ENCODE measurements at regions not wholly inside any gene's neighbourhood (a gene's known extent, or its start where the extent isn't known, plus 50 kb on each side); places are given as distances from the start of the nearest gene placed in this dataset.
"Not testable (repeated sequence)": the region's sequence is repeated elsewhere in the genome, so short reads cannot be mapped to it uniquely, and the experiment has no call there.

DNA sequence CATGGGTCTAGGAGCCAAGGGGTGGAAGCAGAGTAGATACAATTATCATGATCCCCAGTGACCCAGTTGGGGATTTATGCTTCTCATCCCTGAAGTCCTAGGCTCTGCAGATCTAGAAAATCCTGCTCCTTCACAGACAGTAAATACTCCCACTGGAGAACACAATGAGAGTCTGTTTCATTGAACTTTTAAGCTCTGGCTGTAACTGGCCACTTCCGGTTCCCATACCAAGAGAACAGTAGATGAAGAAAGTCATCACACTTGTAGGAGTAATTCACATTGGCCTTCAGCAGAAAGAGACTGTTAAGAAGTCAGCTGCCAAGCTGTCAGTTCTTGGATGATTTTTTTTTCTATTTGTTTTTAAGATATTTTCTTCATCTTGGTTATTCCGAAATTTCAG is 597.1 kb downstream of the ACTL7B start:
- TF ChIP-seq, protein P1, sequence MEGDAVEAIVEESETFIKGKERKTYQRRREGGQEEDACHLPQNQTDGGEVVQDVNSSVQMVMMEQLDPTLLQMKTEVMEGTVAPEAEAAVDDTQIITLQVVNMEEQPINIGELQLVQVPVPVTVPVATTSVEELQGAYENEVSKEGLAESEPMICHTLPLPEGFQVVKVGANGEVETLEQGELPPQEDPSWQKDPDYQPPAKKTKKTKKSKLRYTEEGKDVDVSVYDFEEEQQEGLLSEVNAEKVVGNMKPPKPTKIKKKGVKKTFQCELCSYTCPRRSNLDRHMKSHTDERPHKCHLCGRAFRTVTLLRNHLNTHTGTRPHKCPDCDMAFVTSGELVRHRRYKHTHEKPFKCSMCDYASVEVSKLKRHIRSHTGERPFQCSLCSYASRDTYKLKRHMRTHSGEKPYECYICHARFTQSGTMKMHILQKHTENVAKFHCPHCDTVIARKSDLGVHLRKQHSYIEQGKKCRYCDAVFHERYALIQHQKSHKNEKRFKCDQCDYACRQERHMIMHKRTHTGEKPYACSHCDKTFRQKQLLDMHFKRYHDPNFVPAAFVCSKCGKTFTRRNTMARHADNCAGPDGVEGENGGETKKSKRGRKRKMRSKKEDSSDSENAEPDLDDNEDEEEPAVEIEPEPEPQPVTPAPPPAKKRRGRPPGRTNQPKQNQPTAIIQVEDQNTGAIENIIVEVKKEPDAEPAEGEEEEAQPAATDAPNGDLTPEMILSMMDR (IDR thresholded peaks at IDR 0.05; ENCODE audit: unreplicated experiment): no peak
- Mint-ChIP-seq H3K27ac (ENCODE audit: low read depth, unreplicated experiment) (peak overlapping the region; percentile 93), H3K4me3 (ENCODE audit: unreplicated experiment) (no peak overlapping the region), H3K36me3 (ENCODE audit: insufficient read depth, unreplicated experiment) (no peaks in the 10 kb centered on the region), H3K9me3 (ENCODE audit: unreplicated experiment) (no peaks in the 10 kb centered on the region), H3K27me3 (ENCODE audit: insufficient read depth, unreplicated experiment) (no peaks in the 10 kb centered on the region), H3K4me1 (ENCODE audit: insufficient read depth, unreplicated experiment) (peaks cover 20% of the 10 kb centered on the region)
- intact Hi-C loops (cut with micrococcal nuclease): no loop called here
- POLR2A ChIA-PET: interaction anchor here (1.3 to 1.8 kb wide), 2 partner anchors 10 to 92 kb away, joined by 3 to 5 read pairs; no protein-coding TSS in a partner anchor
- BruUV-seq (replicated peaks): no TSS peak
- CTCF ChIA-PET: interaction anchor here (0.6 kb wide), 1 partner anchor 307 kb away, joined by 3 read pairs; no protein-coding TSS in a partner anchor
- DNase-seq (ENCODE audit: unreplicated experiment): no peak

DNA sequence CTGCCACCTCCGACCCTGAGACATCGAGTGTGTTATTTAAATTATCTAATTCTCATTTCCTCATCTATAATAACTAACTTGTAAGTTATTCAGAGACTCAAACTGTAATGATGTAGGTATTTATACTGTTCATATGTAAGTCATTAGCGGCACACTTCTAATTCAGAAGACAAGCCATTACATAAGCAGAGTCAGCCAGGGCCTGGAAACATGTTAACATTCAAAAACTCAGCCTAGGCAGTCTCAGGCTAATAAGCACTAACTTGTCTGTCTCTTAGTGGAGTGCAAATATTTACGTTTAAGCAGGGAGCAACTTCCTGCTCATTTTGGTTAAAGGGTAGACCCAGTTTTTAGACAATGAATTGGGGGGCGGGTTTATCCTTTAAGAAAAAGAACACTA is 598.4 kb downstream of the ACTL7B start:
- ChIA-PET POLR2A (interaction anchor here (1.3 kb wide), 1 partner anchor 12 kb away, joined by 3 read pairs; no protein-coding TSS in a partner anchor), CTCF (no interaction called here)
- BruUV-seq (replicated peaks): no TSS peak
- H3K9me3 Mint-ChIP-seq (ENCODE audit: unreplicated experiment): no peaks in the 10 kb centered on the region
- H3K27ac Mint-ChIP-seq (ENCODE audit: low read depth, unreplicated experiment): no peak overlapping the region
- intact Hi-C loops (cut with micrococcal nuclease): no loop called here
- H3K4me1 Mint-ChIP-seq (ENCODE audit: insufficient read depth, unreplicated experiment): peaks cover 20% of the 10 kb centered on the region
- no peak for DNase-seq (ENCODE audit: unreplicated experiment)
- H3K4me3 Mint-ChIP-seq (ENCODE audit: unreplicated experiment): no peak overlapping the region
- TF ChIP-seq, protein P1 (IDR thresholded peaks at IDR 0.05; ENCODE audit: unreplicated experiment): no peak
- H3K36me3 Mint-ChIP-seq (ENCODE audit: insufficient read depth, unreplicated experiment): no peaks in the 10 kb centered on the region
- no peaks in the 10 kb centered on the region for H3K27me3 Mint-ChIP-seq (ENCODE audit: insufficient read depth, unreplicated experiment)

DNA sequence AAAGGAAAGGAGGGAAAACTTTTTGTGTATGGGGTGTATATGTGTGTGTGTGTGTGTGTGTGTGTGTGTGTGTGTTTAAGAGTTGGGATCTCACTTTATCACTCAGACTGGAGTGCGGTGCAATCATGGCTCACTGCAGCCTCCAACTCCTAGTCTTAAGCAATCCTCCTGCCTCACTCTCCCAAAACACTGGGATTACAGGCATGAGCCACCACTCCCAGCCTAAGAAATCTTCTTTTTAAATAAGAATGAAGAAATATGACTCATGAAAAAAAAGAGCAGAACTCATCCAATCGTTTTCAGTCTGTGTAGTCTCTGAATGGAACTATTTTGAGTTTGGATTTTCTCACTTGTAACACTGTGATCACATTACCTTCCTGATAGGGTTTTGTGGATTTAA is 601.5 kb downstream of the ACTL7B start:
- BruUV-seq (replicated peaks): no TSS peak
- H3K27ac Mint-ChIP-seq (ENCODE audit: low read depth, unreplicated experiment): peak overlapping the region; percentile 8
- H3K4me1 Mint-ChIP-seq (ENCODE audit: insufficient read depth, unreplicated experiment): peaks cover 1% of the 10 kb centered on the region
- TF ChIP-seq, protein P1 (IDR thresholded peaks at IDR 0.05; ENCODE audit: unreplicated experiment): no peak
- DNase-seq (ENCODE audit: unreplicated experiment): peak; percentile 30
- no peaks in the 10 kb centered on the region for H3K9me3 Mint-ChIP-seq (ENCODE audit: unreplicated experiment)
- H3K4me3 Mint-ChIP-seq (ENCODE audit: unreplicated experiment): no peak overlapping the region
- ChIA-PET POLR2A (interaction anchor here (1.0 to 1.3 kb wide), 2 partner anchors 12 to 16 kb away, joined by 3 read pairs; no protein-coding TSS in a partner anchor), CTCF (no interaction called here)
- intact Hi-C loops (cut with micrococcal nuclease): no loop called here
- H3K27me3 Mint-ChIP-seq (ENCODE audit: insufficient read depth, unreplicated experiment): no peaks in the 10 kb centered on the region
- H3K36me3 Mint-ChIP-seq (ENCODE audit: insufficient read depth, unreplicated experiment): no peaks in the 10 kb centered on the region

DNA sequence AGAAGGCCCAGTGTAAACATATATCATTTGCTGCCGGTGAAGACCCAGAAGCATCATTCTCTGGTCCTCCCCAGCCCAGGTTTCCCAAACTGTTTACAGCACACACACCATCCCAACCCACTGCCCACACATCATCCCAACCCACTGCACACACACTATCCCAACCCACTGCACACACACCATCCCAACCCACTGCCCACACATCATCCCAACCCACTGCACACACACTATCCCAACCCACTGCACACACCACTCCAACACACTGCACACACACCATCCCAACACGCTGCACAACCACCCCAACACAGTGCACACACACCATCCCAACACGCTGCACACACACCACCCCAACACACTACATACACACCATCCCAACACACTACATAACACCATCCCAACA is 608.4 kb downstream of the ACTL7B start:
- H3K4me3 Mint-ChIP-seq (ENCODE audit: unreplicated experiment); H3K27ac Mint-ChIP-seq (ENCODE audit: low read depth, unreplicated experiment); CTCF ChIA-PET; H3K27me3 Mint-ChIP-seq (ENCODE audit: insufficient read depth, unreplicated experiment); DNase-seq (ENCODE audit: unreplicated experiment); H3K36me3 Mint-ChIP-seq (ENCODE audit: insufficient read depth, unreplicated experiment); H3K4me1 Mint-ChIP-seq (ENCODE audit: insufficient read depth, unreplicated experiment); intact Hi-C loops (cut with micrococcal nuclease); BruUV-seq (replicated peaks); POLR2A ChIA-PET; H3K9me3 Mint-ChIP-seq (ENCODE audit: unreplicated experiment): not testable (repeated sequence)

DNA sequence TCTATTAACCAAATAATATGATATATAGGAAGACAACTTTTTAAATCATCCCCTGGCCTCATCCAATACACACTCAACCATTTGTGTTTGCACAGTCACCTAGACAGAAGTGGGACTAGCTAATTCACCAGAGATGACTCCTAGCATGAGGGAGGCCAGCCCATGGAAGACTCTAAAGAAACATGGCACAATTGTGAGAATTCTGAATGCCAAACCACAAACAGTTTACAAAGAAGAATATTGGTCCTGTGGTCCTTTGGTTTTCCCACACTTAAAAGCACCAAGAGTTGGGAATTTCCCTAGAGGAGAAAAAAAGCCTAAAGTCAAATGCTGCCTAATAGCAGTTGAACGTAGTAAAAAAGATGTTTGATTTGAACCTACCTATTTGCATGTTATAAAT is 609.9 kb downstream of the ACTL7B start:
- H3K27ac Mint-ChIP-seq (ENCODE audit: low read depth, unreplicated experiment): no peak overlapping the region
- H3K27me3 Mint-ChIP-seq (ENCODE audit: insufficient read depth, unreplicated experiment): no peaks in the 10 kb centered on the region
- intact Hi-C loops (cut with micrococcal nuclease): no loop called here
- no peak overlapping the region for H3K4me3 Mint-ChIP-seq (ENCODE audit: unreplicated experiment)
- H3K36me3 Mint-ChIP-seq (ENCODE audit: insufficient read depth, unreplicated experiment): no peaks in the 10 kb centered on the region
- CTCF ChIA-PET: no interaction called here
- H3K4me1 Mint-ChIP-seq (ENCODE audit: insufficient read depth, unreplicated experiment): no peaks in the 10 kb centered on the region
- no peaks in the 10 kb centered on the region for H3K9me3 Mint-ChIP-seq (ENCODE audit: unreplicated experiment)
- BruUV-seq (replicated peaks): no TSS peak
- TF ChIP-seq, protein P1 (IDR thresholded peaks at IDR 0.05; ENCODE audit: unreplicated experiment): no peak
- no peak for DNase-seq (ENCODE audit: unreplicated experiment)
- POLR2A ChIA-PET: interaction anchor here (0.7 kb wide), 1 partner anchor 7 kb away, joined by 4 read pairs; no protein-coding TSS in a partner anchor
